Kidney (tissue), 13 donors: ENCODE measurements at regions not wholly inside any gene's neighbourhood (a gene's known extent, or its start where the extent isn't known, plus 50 kb on each side); places are given as distances from the start of the nearest gene placed in this dataset.

Experiments used
- DNase-seq, 5 donors: peaks; one replicate each; pipeline ENCODE4 v3.0.0-alpha.2; 2013 to 2020
- FAIRE-seq: peaks from 2 replicates; lab custom pipeline; 2012; peaks lifted over from hg19 to GRCh38; lab: Jason Lieb, UNC
- H3K27ac ChIP-seq, 2 donors: one replicate each; pipeline ENCODE4 v1.7.0; 2013; ENCODE audit warnings: low read depth in 2 of 2, low read length in 2 of 2, inconsistent platforms in 1 of 2
- H3K27me3 ChIP-seq: one replicate; pipeline ENCODE4 v1.7.1; 2013; ENCODE audit warnings: low read length, inconsistent platforms; ENCODE audit not compliant: control insufficient read depth, insufficient read depth
- H3K36me3 ChIP-seq, 3 donors: one replicate each; pipeline versions ENCODE4 v1.7.0 to v1.7.1; 2013; ENCODE audit warnings: low read length in 3 of 3, control low read depth in 1 of 3, inconsistent platforms in 1 of 3; ENCODE audit not compliant: insufficient read depth in 3 of 3, control insufficient read depth in 2 of 3
- H3K4me1 ChIP-seq, 3 donors: one replicate each; pipeline versions ENCODE4 v1.7.0 to v1.7.1; 2013; ENCODE audit warnings: low read length in 3 of 3, inconsistent platforms in 1 of 3, low read depth in 1 of 3; ENCODE audit not compliant: control insufficient read depth in 2 of 3, insufficient read depth in 2 of 3
- H3K4me3 ChIP-seq, 3 donors: one replicate each; pipeline versions ENCODE4 v1.7.0 to v1.8.1; 2013; ENCODE audit warnings: low read length in 3 of 3, control low read depth in 1 of 3, inconsistent platforms in 1 of 3
- H3K9ac ChIP-seq, 3 donors: one replicate each; pipeline versions ENCODE4 v1.7.0 to v1.7.1; 2013; ENCODE audit warnings: low read length in 3 of 3, control low read depth in 1 of 3, inconsistent platforms in 1 of 3
- H3K9me3 ChIP-seq, 3 donors: one replicate each; pipeline versions ENCODE4 v1.7.0 to v1.7.1; 2013; ENCODE audit warnings: low read length in 3 of 3, control low read depth in 1 of 3, inconsistent platforms in 1 of 3; ENCODE audit not compliant: control insufficient read depth in 2 of 3, insufficient read depth in 1 of 3
- intact Hi-C: fragments of 100-400 bp; cut with DNase I; formaldehyde crosslinking; loops from one replicate; pipeline ENCODE4 v1.11.1; 2022
- TF ChIP-seq, protein P1 (sequence below): IDR thresholded peaks from 3 replicates; pipeline ENCODE4 v1.5.1; 2012; ENCODE audit warnings: mild to moderate bottlenecking, moderate library complexity, borderline replicate concordance; ENCODE audit not compliant: insufficient read depth; ENCODE audit errors: extremely low read depth
- donor health status: control.
- donor health status: control.
- donor health status: control.
- donor health status: control.
- donor health status: control.
- donor health status: DM: yes; HTN: yes; CAD: no.
- donor health status: Normal renal cell carcinoma (clear cell type).

DNA sequence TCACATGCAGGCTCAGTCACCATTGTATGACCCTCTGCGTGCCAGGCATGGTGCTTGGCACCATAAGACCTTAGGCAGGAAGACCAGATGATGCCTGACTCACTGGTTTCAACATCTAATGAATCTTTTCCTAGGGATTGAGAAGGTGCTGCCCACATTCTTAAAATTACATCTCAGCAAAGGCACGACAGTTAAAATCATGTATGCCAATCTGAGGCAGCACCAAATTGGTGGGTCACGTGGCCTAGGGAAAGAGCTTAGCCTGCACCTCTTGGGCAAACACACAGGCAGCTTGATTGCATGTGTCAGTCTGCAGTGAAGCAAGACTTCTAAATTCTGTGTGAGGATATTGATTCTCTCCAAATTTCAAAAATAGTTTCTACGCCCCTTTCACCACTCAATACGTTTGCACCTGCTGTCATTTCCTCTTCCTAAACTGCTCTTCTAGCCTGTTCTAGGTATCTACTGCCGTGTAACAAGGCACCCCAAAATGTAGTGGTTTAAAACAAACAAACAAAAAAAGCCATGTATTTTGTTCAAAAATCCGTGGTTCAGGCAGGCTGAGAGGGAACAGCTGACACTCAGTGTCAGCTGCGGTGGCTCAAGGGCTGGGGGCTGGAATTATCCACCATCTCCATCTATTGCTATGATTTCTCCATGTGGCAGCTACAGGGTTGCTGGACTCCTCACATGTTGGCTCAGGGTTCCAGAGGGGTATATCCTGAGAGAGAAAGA is 160.2 kb upstream of the FGGY start:
- intact Hi-C loops, result no loop called here
- Histone ChIP-seq H3K9me3 (no peaks in the 10 kb centered on the region), H3K27ac (no peak overlapping the region), H3K4me1 (peaks cover 4 to 5% (median 5%) of the 10 kb centered on the region in 3 donors), H3K9ac (no peak overlapping the region), H3K27me3 (no peaks in the 10 kb centered on the region), H3K4me3 (no peak overlapping the region), H3K36me3 (no peaks in the 10 kb centered on the region)
- no peak for DNase-seq
- no peak for FAIRE-seq
- TF ChIP-seq, protein P1, sequence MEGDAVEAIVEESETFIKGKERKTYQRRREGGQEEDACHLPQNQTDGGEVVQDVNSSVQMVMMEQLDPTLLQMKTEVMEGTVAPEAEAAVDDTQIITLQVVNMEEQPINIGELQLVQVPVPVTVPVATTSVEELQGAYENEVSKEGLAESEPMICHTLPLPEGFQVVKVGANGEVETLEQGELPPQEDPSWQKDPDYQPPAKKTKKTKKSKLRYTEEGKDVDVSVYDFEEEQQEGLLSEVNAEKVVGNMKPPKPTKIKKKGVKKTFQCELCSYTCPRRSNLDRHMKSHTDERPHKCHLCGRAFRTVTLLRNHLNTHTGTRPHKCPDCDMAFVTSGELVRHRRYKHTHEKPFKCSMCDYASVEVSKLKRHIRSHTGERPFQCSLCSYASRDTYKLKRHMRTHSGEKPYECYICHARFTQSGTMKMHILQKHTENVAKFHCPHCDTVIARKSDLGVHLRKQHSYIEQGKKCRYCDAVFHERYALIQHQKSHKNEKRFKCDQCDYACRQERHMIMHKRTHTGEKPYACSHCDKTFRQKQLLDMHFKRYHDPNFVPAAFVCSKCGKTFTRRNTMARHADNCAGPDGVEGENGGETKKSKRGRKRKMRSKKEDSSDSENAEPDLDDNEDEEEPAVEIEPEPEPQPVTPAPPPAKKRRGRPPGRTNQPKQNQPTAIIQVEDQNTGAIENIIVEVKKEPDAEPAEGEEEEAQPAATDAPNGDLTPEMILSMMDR, result no peak

GRCh38 chr1:59137276-59137615 is 159.6 kb upstream of the FGGY start:
- Histone ChIP-seq H3K9ac (no peak overlapping the region), H3K27ac (no peak overlapping the region), H3K4me3 (no peak overlapping the region), H3K36me3 (no peaks in the 10 kb centered on the region), H3K9me3 (no peaks in the 10 kb centered on the region), H3K4me1 (peaks cover 4 to 5% (median 5%) of the 10 kb centered on the region in 3 donors), H3K27me3 (no peaks in the 10 kb centered on the region)
- intact Hi-C loops, result no loop called here
- DNase-seq, result no peak
- no peak for FAIRE-seq
- TF ChIP-seq, protein P1, result no peak

- Histone ChIP-seq H3K36me3 (no peaks in the 10 kb centered on the region), H3K4me1 (peaks cover 5% of the 10 kb centered on the region in 3 donors), H3K27me3 (no peaks in the 10 kb centered on the region), H3K9me3 (no peaks in the 10 kb centered on the region), H3K4me3 (no peak overlapping the region), H3K9ac (no peak overlapping the region), H3K27ac (no peak overlapping the region)
- DNase-seq (no peak), FAIRE-seq (no peak)
- intact Hi-C loops, result no loop called here
- TF ChIP-seq, protein P1, result no peak
Measured at GRCh38 chr1:59137968-59138367, 158.9 kb upstream of the FGGY start.
